Stimulated activated naive B cell treated with anti-CD40 and anti-IgM and Interleukin-4, amounts not matched to agents 10 μg/mL and 1 μg/mL and 100 μg/mL, for 72 hours (primary cell): ENCODE measurements at regions not wholly inside any gene's neighbourhood (a gene's known extent, or its start where the extent isn't known, plus 50 kb on each side); places are given as distances from the start of the nearest gene placed in this dataset.

Experiments
- ATAC-seq, 2 donors: fragments of 150-1000 bp; cut with Tn5 transposase; replicated peaks; 2 replicates each; pipeline ENCODE4 v1.10.0; 2021; ENCODE audit warnings: moderate library complexity in 1 of 2
- DNase-seq: peaks from one replicate; pipeline ENCODE4 v3.0.0; 2021
- H3K27ac Mint-ChIP-seq: one replicate; pipeline ENCODE4 v1.8.0; 2022; ENCODE audit warnings: mild to moderate bottlenecking, mixed read lengths
- H3K27me3 Mint-ChIP-seq, 2 donors: one replicate each; pipeline ENCODE4 v1.8.0; 2022; ENCODE audit warnings: mixed read lengths in 2 of 2
- H3K36me3 Mint-ChIP-seq, 2 donors: one replicate each; pipeline ENCODE4 v1.8.0; 2022; ENCODE audit warnings: mixed read lengths in 2 of 2, mild to moderate bottlenecking in 1 of 2
- H3K4me1 Mint-ChIP-seq, 2 donors: one replicate each; pipeline ENCODE4 v1.8.0; 2022; ENCODE audit warnings: mixed read lengths in 2 of 2, mild to moderate bottlenecking in 1 of 2
- H3K4me3 Mint-ChIP-seq, 2 donors: one replicate each; pipeline ENCODE4 v1.8.0; 2022; ENCODE audit warnings: mild to moderate bottlenecking in 2 of 2, mixed read lengths in 2 of 2, moderate library complexity in 1 of 2
- H3K9me3 Mint-ChIP-seq, 2 donors: one replicate each; pipeline ENCODE4 v1.8.0; 2022; ENCODE audit warnings: mixed read lengths in 2 of 2, mild to moderate bottlenecking in 1 of 2

GRCh38 chr20:11344939-11345338, 572.8 kb upstream of the BTBD3 start:
- no peaks in the 10 kb centered on the region for H3K36me3 Mint-ChIP-seq
- ATAC-seq (no peak), DNase-seq (no peak)
- no peak overlapping the region for H3K4me3 Mint-ChIP-seq
- no peaks in the 10 kb centered on the region for H3K27me3 Mint-ChIP-seq
- H3K27ac Mint-ChIP-seq = no peak overlapping the region
- peaks cover 0 to 2% of the 10 kb centered on the region in 2 donors for H3K9me3 Mint-ChIP-seq
- H3K4me1 Mint-ChIP-seq = no peaks in the 10 kb centered on the region

- Mint-ChIP-seq H3K27ac (no peak overlapping the region), H3K36me3 (no peaks in the 10 kb centered on the region), H3K4me1 (no peaks in the 10 kb centered on the region), H3K9me3 (peaks cover 2 to 5% of the 10 kb centered on the region in 2 donors), H3K27me3 (no peaks in the 10 kb centered on the region), H3K4me3 (no peak overlapping the region)
- no peak for DNase-seq
- ATAC-seq = no peak
These were observed 570.0 kb upstream of the BTBD3 start for GRCh38 chr20:11347738-11348137.

- no peaks in the 10 kb centered on the region for H3K27me3 Mint-ChIP-seq
- DNase-seq = no peak
- no peak for ATAC-seq
- no peaks in the 10 kb centered on the region for H3K36me3 Mint-ChIP-seq
- H3K4me3 Mint-ChIP-seq = no peak overlapping the region
- no peak overlapping the region for H3K27ac Mint-ChIP-seq
- H3K9me3 Mint-ChIP-seq = peaks cover 3 to 9% of the 10 kb centered on the region in 2 donors
- H3K4me1 Mint-ChIP-seq = no peaks in the 10 kb centered on the region
These were observed 567.3 kb upstream of the BTBD3 start for GRCh38 chr20:11350126-11351005.

GRCh38 chr20:11352041-11352440, 565.7 kb upstream of the BTBD3 start:
- Mint-ChIP-seq H3K27ac (no peak overlapping the region), H3K36me3 (no peaks in the 10 kb centered on the region), H3K4me3 (no peak overlapping the region), H3K27me3 (no peaks in the 10 kb centered on the region), H3K4me1 (no peaks in the 10 kb centered on the region), H3K9me3 (peaks cover 3 to 9% of the 10 kb centered on the region in 2 donors)
- DNase-seq (no peak), ATAC-seq (no peak)

GRCh38 chr20:11354846-11355245, 562.8 kb upstream of the BTBD3 start:
- H3K4me3 Mint-ChIP-seq = no peak overlapping the region
- H3K9me3 Mint-ChIP-seq = peaks cover 8 to 9% of the 10 kb centered on the region in 2 donors
- ATAC-seq = no peak
- no peaks in the 10 kb centered on the region for H3K36me3 Mint-ChIP-seq
- no peak for DNase-seq
- no peaks in the 10 kb centered on the region for H3K4me1 Mint-ChIP-seq
- H3K27ac Mint-ChIP-seq = no peak overlapping the region
- no peaks in the 10 kb centered on the region for H3K27me3 Mint-ChIP-seq

- Mint-ChIP-seq H3K27me3 (no peaks in the 10 kb centered on the region), H3K9me3 (peaks cover 8 to 9% of the 10 kb centered on the region in 2 donors), H3K4me1 (no peaks in the 10 kb centered on the region), H3K4me3 (no peak overlapping the region), H3K27ac (no peak overlapping the region), H3K36me3 (no peaks in the 10 kb centered on the region)
- ATAC-seq (no peak), DNase-seq (no peak)
These were observed 562.3 kb upstream of the BTBD3 start for GRCh38 chr20:11355345-11355744.

GRCh38 chr20:11356061-11356460, 561.6 kb upstream of the BTBD3 start:
- DNase-seq (no peak), ATAC-seq (no peak)
- no peaks in the 10 kb centered on the region for H3K36me3 Mint-ChIP-seq
- peaks cover 9 to 11% of the 10 kb centered on the region in 2 donors for H3K9me3 Mint-ChIP-seq
- no peak overlapping the region for H3K4me3 Mint-ChIP-seq
- H3K27me3 Mint-ChIP-seq = no peaks in the 10 kb centered on the region
- no peak overlapping the region for H3K27ac Mint-ChIP-seq
- no peaks in the 10 kb centered on the region for H3K4me1 Mint-ChIP-seq

GRCh38 chr20:11362450-11362849, 555.2 kb upstream of the BTBD3 start:
- no peaks in the 10 kb centered on the region for H3K36me3 Mint-ChIP-seq
- no peak overlapping the region for H3K4me3 Mint-ChIP-seq
- H3K27me3 Mint-ChIP-seq = no peaks in the 10 kb centered on the region
- H3K27ac Mint-ChIP-seq = no peak overlapping the region
- DNase-seq = no peak
- ATAC-seq = no peak
- no peaks in the 10 kb centered on the region for H3K4me1 Mint-ChIP-seq
- H3K9me3 Mint-ChIP-seq = peaks cover 10 to 17% of the 10 kb centered on the region in 2 donors

GRCh38 chr20:11364736-11365135, 553.0 kb upstream of the BTBD3 start:
- H3K27me3 Mint-ChIP-seq = no peaks in the 10 kb centered on the region
- H3K9me3 Mint-ChIP-seq = peaks cover 10% of the 10 kb centered on the region in 2 donors

GRCh38 chr20:11366660-11367059, 551.0 kb upstream of the BTBD3 start:
- Mint-ChIP-seq H3K9me3 (peaks cover 5 to 10% of the 10 kb centered on the region in 2 donors), H3K4me1 (no peaks in the 10 kb centered on the region), H3K4me3 (no peak overlapping the region), H3K27ac (no peak overlapping the region), H3K27me3 (no peaks in the 10 kb centered on the region), H3K36me3 (no peaks in the 10 kb centered on the region)
- ATAC-seq (no peak), DNase-seq (no peak)

More at GRCh38 chr20:11364736-11365135, 553.0 kb upstream of the BTBD3 start:
- DNase-seq (no peak), ATAC-seq (no peak)
- Mint-ChIP-seq H3K4me1 (no peaks in the 10 kb centered on the region), H3K36me3 (no peaks in the 10 kb centered on the region), H3K4me3 (no peak overlapping the region), H3K27ac (no peak overlapping the region)

GRCh38 chr20:11368499-11368898, 549.2 kb upstream of the BTBD3 start:
- Mint-ChIP-seq H3K27ac (no peak overlapping the region), H3K27me3 (no peaks in the 10 kb centered on the region), H3K36me3 (no peaks in the 10 kb centered on the region), H3K4me1 (no peaks in the 10 kb centered on the region), H3K9me3 (peaks cover 0 to under 1% of the 10 kb centered on the region in 2 donors), H3K4me3 (no peak overlapping the region)
- no peak for ATAC-seq
- no peak for DNase-seq

GRCh38 chr20:11368965-11369711, 548.6 kb upstream of the BTBD3 start:
- ATAC-seq (no peak), DNase-seq (no peak)
- H3K4me1 Mint-ChIP-seq = no peaks in the 10 kb centered on the region
- no peaks in the 10 kb centered on the region for H3K27me3 Mint-ChIP-seq
- H3K9me3 Mint-ChIP-seq = no peaks in the 10 kb centered on the region
- no peaks in the 10 kb centered on the region for H3K36me3 Mint-ChIP-seq
- H3K27ac Mint-ChIP-seq = no peak overlapping the region
- H3K4me3 Mint-ChIP-seq = no peak overlapping the region

- H3K27me3 Mint-ChIP-seq = no peaks in the 10 kb centered on the region
- H3K36me3 Mint-ChIP-seq = no peaks in the 10 kb centered on the region
- ATAC-seq (no peak), DNase-seq (no peak)
- H3K27ac Mint-ChIP-seq = no peak overlapping the region
- H3K4me3 Mint-ChIP-seq = no peak overlapping the region
- H3K9me3 Mint-ChIP-seq = no peaks in the 10 kb centered on the region
- no peaks in the 10 kb centered on the region for H3K4me1 Mint-ChIP-seq
These were observed 545.9 kb upstream of the BTBD3 start for GRCh38 chr20:11371831-11372230.

- H3K4me3 Mint-ChIP-seq = no peak overlapping the region
- no peak overlapping the region for H3K27ac Mint-ChIP-seq
- no peak for ATAC-seq
- no peaks in the 10 kb centered on the region for H3K27me3 Mint-ChIP-seq
- H3K36me3 Mint-ChIP-seq = no peaks in the 10 kb centered on the region
- no peaks in the 10 kb centered on the region for H3K9me3 Mint-ChIP-seq
- H3K4me1 Mint-ChIP-seq = no peaks in the 10 kb centered on the region
- no peak for DNase-seq
These were observed 544.6 kb upstream of the BTBD3 start for GRCh38 chr20:11372876-11373790.
